ENCODE measurements at regions not wholly inside any gene's neighbourhood (a gene's known extent, or its start where the extent isn't known, plus 50 kb on each side); places are given as distances from the start of the nearest gene placed in this dataset.

GRCh38 chr4:133472244-133472643 lies 323.1 kb downstream of the PCDH10 start:
- Mint-ChIP-seq H3K27ac (no peak overlapping the region), H3K27me3 (ENCODE audit: low read depth) (peaks cover 4% of the 10 kb centered on the region; the same call in 1 of the 2 replicates), H3K4me1 (peaks cover 44 to 45% of the 10 kb centered on the region in 2 experiments), H3K36me3 (ENCODE audit: insufficient read depth in 1 of 3, low read depth in 3 of 3) (no peaks in the 10 kb centered on the region), H3K9me3 (no peaks in the 10 kb centered on the region), H3K4me3 (no peak overlapping the region)
- Histone ChIP-seq H3K9me3 (ENCODE audit: control insufficient read depth, low read depth, low read length) (no peaks in the 10 kb centered on the region), H3K4me1 (ENCODE audit: insufficient read depth, low read length) (no peaks in the 10 kb centered on the region), H3K23me2 (ENCODE audit: insufficient read length, low read depth, low read length, poor library complexity, severe bottlenecking) (no peaks in the 10 kb centered on the region), H3K56ac (ENCODE audit: insufficient read length, low read depth, low read length) (no peak overlapping the region), H3K14ac (ENCODE audit: insufficient read depth, low read length) (no peak overlapping the region), H4K20me1 (ENCODE audit: control insufficient read depth, insufficient read depth, insufficient read length) (no peaks in the 10 kb centered on the region), H3K79me2 (ENCODE audit: insufficient read depth, low read length) (no peaks in the 10 kb centered on the region), H2BK5ac (ENCODE audit: insufficient read length, low read length) (no peak overlapping the region), H3K27ac (ENCODE audit: insufficient read length, low read depth, low read length) (no peak overlapping the region), H2BK15ac (ENCODE audit: low read depth, low read length) (no peak overlapping the region), H2BK12ac (ENCODE audit: insufficient read length, low read depth, low read length) (no peak overlapping the region), H3K9ac (ENCODE audit: extremely low read depth, insufficient read length, low read length) (no peak overlapping the region), H4K5ac (ENCODE audit: insufficient read length, low read depth, low read length) (no peak overlapping the region), H3K4me2 (ENCODE audit: insufficient read depth, insufficient read length, low read length) (no peak overlapping the region), H2BK120ac (ENCODE audit: low read depth, low read length, poor library complexity, severe bottlenecking) (no peak overlapping the region), H2AFZ (ENCODE audit: low read length) (no peak overlapping the region), H3K4ac (ENCODE audit: low read depth, low read length) (no peak overlapping the region), H3K18ac (ENCODE audit: insufficient read length, low read depth, low read length) (no peak overlapping the region), H3K27me3 (ENCODE audit: insufficient read depth, low read length) (no peaks in the 10 kb centered on the region), H4K8ac (replicated peaks; ENCODE audit: insufficient read length, low read depth, low read length) (no peak overlapping the region), H3T11ph (ENCODE audit: low read length) (no peak overlapping the region), H3K23ac (ENCODE audit: insufficient read length, low read depth, low read length) (no peak overlapping the region), H2BK20ac (ENCODE audit: low read depth, low read length, poor library complexity, severe bottlenecking) (no peak overlapping the region), H4K91ac (ENCODE audit: insufficient read length, low read depth, low read length) (no peak overlapping the region), H2AK5ac (ENCODE audit: insufficient read length, low read length) (no peak overlapping the region), H3K79me1 (ENCODE audit: insufficient read depth, low read depth, low read length, poor library complexity, severe bottlenecking) (no peaks in the 10 kb centered on the region)
- no CpG with 5 or more reads among the region's 1 CpG for WGBS (ENCODE audit: extremely low coverage, insufficient read length, low lambda C conversion rate)
- TF ChIP-seq CTCF (conservative IDR thresholded peaks at IDR 0.05) = no peak
- DNase-seq = no peak

Data from H9 (cell line).